Endothelial cell of umbilical vein (primary cell): ENCODE measurements at regions not wholly inside any gene's neighbourhood (a gene's known extent, or its start where the extent isn't known, plus 50 kb on each side); places are given as distances from the start of the nearest gene placed in this dataset.

ENCODE experiments used
- BruUV-seq: library from RNA; stranded (reverse); fragments of 400-500 nt; replicated peaks from 2 replicates; lab custom pipeline; 2021; lab: Mats Ljungman, UMichigan
- CTCF ChIA-PET: fragments of 300-600, 350-600 bp; sonication (Branson Sonifier 250); formaldehyde crosslinking; loops from one replicate; lab custom pipeline; 2021; ENCODE audit warnings: antibody characterized with exemption, inconsistent platforms; lab: Charles Lee
- POLR2A ChIA-PET: fragments of 300-600, 350-600 bp; sonication (Branson Sonifier 250); formaldehyde crosslinking; loops from one replicate; lab custom pipeline; 2021; ENCODE audit warnings: antibody characterized with exemption, inconsistent platforms; lab: Charles Lee
- DNase-seq: peaks from one replicate; pipeline ENCODE4 v3.0.0-alpha.2; 2011; ENCODE audit warnings: low read depth, low spot score
- FAIRE-seq: peaks from 2 replicates; lab custom pipeline; 2011; peaks lifted over from hg19 to GRCh38; lab: Jason Lieb, UNC
- H2AFZ ChIP-seq: 2 replicates; pipeline ENCODE4 v1.6.0; 2012; ENCODE audit warnings: low read depth, low read length, control low read depth, inconsistent platforms
- H3K27ac ChIP-seq: 2 replicates; pipeline ENCODE4 v1.5.1; 2011; ENCODE audit warnings: low read depth, mild to moderate bottlenecking, control low read depth, low read length, moderate library complexity; ENCODE audit not compliant: insufficient read depth
- H3K27me3 ChIP-seq, 2 experiments: 2 replicates each; pipeline versions ENCODE4 v1.6.0 to v1.6.1; 2011; ENCODE audit warnings: low read length in 2 of 2, mixed read lengths in 1 of 2; ENCODE audit not compliant: control insufficient read depth in 2 of 2, insufficient read depth in 2 of 2
- H3K36me3 ChIP-seq, 2 experiments: 2 replicates in 1 of 2; 3 replicates in 1 of 2; pipeline ENCODE4 v1.5.1; 2011; ENCODE audit warnings: low read length in 2 of 2, mild to moderate bottlenecking in 1 of 2, moderate library complexity in 1 of 2; ENCODE audit not compliant: control insufficient read depth in 2 of 2, insufficient read depth in 2 of 2; ENCODE audit errors: extremely low read depth in 1 of 2
- H3K4me1 ChIP-seq: 3 replicates; pipeline ENCODE4 v1.5.1; 2011; ENCODE audit warnings: mild to moderate bottlenecking, low read length; ENCODE audit not compliant: control insufficient read depth, insufficient read depth; ENCODE audit errors: extremely low read depth
- H3K4me2 ChIP-seq: 2 replicates; pipeline ENCODE4 v1.6.1; 2011; ENCODE audit warnings: low read length, control low read depth, mixed read lengths; ENCODE audit not compliant: insufficient read depth
- H3K4me3 ChIP-seq, 3 experiments: fragments of 200-600 bp in 1 of 3; sonication (generic), shearing (Covaris generic) in 1 of 3; replicated peaks in 1 of 3; 2 replicates each; pipeline ENCODE4 v1.5.1; 2011 to 2016; ENCODE audit warnings: control low read depth in 3 of 3, low read length in 3 of 3, mild to moderate bottlenecking in 2 of 3, inconsistent platforms in 1 of 3, low read depth in 1 of 3, moderate library complexity in 1 of 3; ENCODE audit not compliant: insufficient read depth in 1 of 3
- H3K79me2 ChIP-seq: 2 replicates; pipeline ENCODE4 v1.6.0; 2012; ENCODE audit warnings: low read length, inconsistent platforms; ENCODE audit not compliant: control insufficient read depth, insufficient read depth
- H3K9ac ChIP-seq: replicated peaks from 2 replicates; pipeline ENCODE3; 2011; ENCODE audit warnings: low read length, control low read depth; ENCODE audit not compliant: insufficient read depth; ENCODE audit errors: extremely low read depth
- H3K9me1 ChIP-seq: replicated peaks from 3 replicates; pipeline ENCODE4 v1.6.0; 2011; ENCODE audit warnings: mild to moderate bottlenecking, low read length; ENCODE audit not compliant: control insufficient read depth, insufficient read depth; ENCODE audit errors: extremely low read depth
- H3K9me3 ChIP-seq: replicated peaks from 2 replicates; pipeline ENCODE4 v1.5.1; 2012; ENCODE audit warnings: low read length, inconsistent platforms; ENCODE audit not compliant: control insufficient read depth, insufficient read depth
- H4K20me1 ChIP-seq: replicated peaks from 2 replicates; pipeline ENCODE3; 2011; ENCODE audit warnings: mild to moderate bottlenecking, low read length; ENCODE audit not compliant: control insufficient read depth, insufficient read depth; ENCODE audit errors: extremely low read depth
- CTCF ChIP-seq, 2 donors: IDR thresholded peaks; 1 replicate in 1 of 2; 2 replicates in 1 of 2; pipeline ENCODE4 v1.5.1; 2011; ENCODE audit warnings: low read length in 2 of 2, mild to moderate bottlenecking in 2 of 2, moderate library complexity in 2 of 2, control low read depth in 1 of 2, inconsistent platforms in 1 of 2, low read depth in 1 of 2; ENCODE audit not compliant: insufficient read depth in 1 of 2; ENCODE audit errors: extremely low read depth in 1 of 2
- EZH2 ChIP-seq: IDR thresholded peaks from 2 replicates; pipeline ENCODE4 v1.6.1; 2012; ENCODE audit warnings: borderline replicate concordance, low read depth, mild to moderate bottlenecking, moderate library complexity, low read length, inconsistent platforms; ENCODE audit not compliant: severe bottlenecking
- FOS ChIP-seq: IDR thresholded peaks from 2 replicates; pipeline ENCODE4 v1.6.1; 2011; ENCODE audit warnings: mild to moderate bottlenecking, low read length, moderate library complexity, borderline replicate concordance; ENCODE audit not compliant: insufficient read depth
- GATA2 ChIP-seq: IDR thresholded peaks from 2 replicates; pipeline ENCODE4 v1.7.0; 2011; ENCODE audit warnings: low read depth, mild to moderate bottlenecking, moderate library complexity, mixed read lengths, low read length; ENCODE audit not compliant: insufficient read length, insufficient read depth
- JUN ChIP-seq: IDR thresholded peaks from 2 replicates; pipeline ENCODE4 v1.6.1; 2011; ENCODE audit warnings: borderline replicate concordance, low read depth; ENCODE audit not compliant: insufficient read length, insufficient read depth
- MAX ChIP-seq: IDR thresholded peaks from 2 replicates; pipeline ENCODE4 v1.6.1; 2011; ENCODE audit not compliant: insufficient read depth, insufficient read length
- MYC ChIP-seq: IDR thresholded peaks from one replicate; pipeline ENCODE4 v1.6.1; 2011; ENCODE audit warnings: mild to moderate bottlenecking, low read depth, low read length
- POLR2A ChIP-seq: IDR thresholded peaks from 2 replicates; pipeline ENCODE4 v1.6.1; 2012; ENCODE audit warnings: low read depth, mild to moderate bottlenecking, control low read depth, low read length
- POLR2AphosphoS5 ChIP-seq: IDR thresholded peaks from 2 replicates; pipeline ENCODE4 v1.6.1; 2012; ENCODE audit warnings: low read depth, mild to moderate bottlenecking, control low read depth, low read length, moderate library complexity; ENCODE audit not compliant: insufficient read depth
- dilution Hi-C: fragments of 300-500 bp; cut with MboI; formaldehyde crosslinking; loops from one replicate; pipeline ENCODE4 v1.15.0; 2019; ENCODE audit warnings: low sequenced_read_pairs; ENCODE audit not compliant: extremely low pct_ligation_motif_present
- intact Hi-C: fragments of 100-400 bp; cut with micrococcal nuclease; formaldehyde crosslinking; loops from one replicate; pipeline ENCODE4 v1.10.0; 2022

- Histone ChIP-seq H4K20me1 (no peaks in the 10 kb centered on the region), H3K4me1 (no peaks in the 10 kb centered on the region), H2AFZ (no peak overlapping the region), H3K9me3 (peaks cover 5% of the 10 kb centered on the region), H3K9me1 (no peaks in the 10 kb centered on the region), H3K27ac (no peak overlapping the region), H3K36me3 (no peaks in the 10 kb centered on the region), H3K9ac (no peak overlapping the region), H3K4me2 (no peak overlapping the region), H3K4me3 (no peak overlapping the region), H3K79me2 (no peaks in the 10 kb centered on the region), H3K27me3 (no peaks in the 10 kb centered on the region)
- no peak for DNase-seq
- intact Hi-C loops (no loop called here), dilution Hi-C loops (no loop called here)
- no TSS peak for BruUV-seq
- FAIRE-seq: no peak
- CTCF ChIA-PET: no interaction called here
- TF ChIP-seq JUN (no peak), POLR2AphosphoS5 (no peak), FOS (no peak), MAX (no peak), GATA2 (no peak), CTCF (IDR thresholded peaks at IDR 0.05; ENCODE audit: extremely low read depth in 1 of 2, insufficient read depth in 1 of 2, low read depth in 1 of 2, low read length in 2 of 2) (no peak), POLR2A (no peak), EZH2 (no peak), MYC (no peak)
- POLR2A ChIA-PET: no interaction called here
Observed at GRCh38 chr4:178185517-178185916, 743.3 kb upstream of the AGA start.
